Left kidney (tissue), 1 donor: ENCODE measurements at regions not wholly inside any gene's neighbourhood (a gene's known extent, or its start where the extent isn't known, plus 50 kb on each side); places are given as distances from the start of the nearest gene placed in this dataset.

Experiments
- DNase-seq: peaks from one replicate; pipeline ENCODE4 v3.0.0-alpha.2; 2013

GRCh38 chr14:94887591-94887990 lies 117.7 kb upstream of the GSC start:
- no peak for DNase-seq

- DNase-seq, result no peak
Measured at GRCh38 chr14:94886931-94887330, 117.0 kb upstream of the GSC start.

- no peak for DNase-seq
Measured at GRCh38 chr14:94885481-94886155, 115.7 kb upstream of the GSC start.

- DNase-seq, result no peak
Measured at GRCh38 chr14:94884616-94885230, 114.8 kb upstream of the GSC start.

- no peak for DNase-seq
Measured at GRCh38 chr14:94882401-94882800, 112.5 kb upstream of the GSC start.

GRCh38 chr14:94880876-94881275 lies 111.0 kb upstream of the GSC start:
- DNase-seq, result no peak

- no peak for DNase-seq
Measured at GRCh38 chr14:94880106-94880505, 110.2 kb upstream of the GSC start.

- no peak for DNase-seq
Measured at GRCh38 chr14:94879537-94879936, 109.6 kb upstream of the GSC start.

GRCh38 chr14:94876306-94876705 lies 106.4 kb upstream of the GSC start:
- no peak for DNase-seq

- no peak for DNase-seq
Measured at GRCh38 chr14:94875256-94875655, 105.3 kb upstream of the GSC start.

GRCh38 chr14:94868772-94869072 lies 98.8 kb upstream of the GSC start:
- DNase-seq, result no peak

GRCh38 chr14:94867946-94868771 lies 98.2 kb upstream of the GSC start:
- DNase-seq, result no peak

GRCh38 chr14:94867209-94867608 lies 97.3 kb upstream of the GSC start:
- no peak for DNase-seq

GRCh38 chr14:94864387-94865195 lies 94.7 kb upstream of the GSC start:
- DNase-seq, result peak; percentile 40

GRCh38 chr14:94863366-94863765 lies 93.5 kb upstream of the GSC start:
- no peak for DNase-seq

- no peak for DNase-seq
Measured at GRCh38 chr14:94857950-94858349, 88.0 kb upstream of the GSC start.

GRCh38 chr14:94853920-94854319 lies 84.0 kb upstream of the GSC start:
- no peak for DNase-seq

GRCh38 chr14:94850309-94851211 lies 80.6 kb upstream of the GSC start:
- no peak for DNase-seq

- no peak for DNase-seq
Measured at GRCh38 chr14:94844593-94845152, 74.8 kb upstream of the GSC start.

- DNase-seq, result no peak
Measured at GRCh38 chr14:94840467-94840866, 70.6 kb upstream of the GSC start.

GRCh38 chr14:94839348-94839747 lies 69.4 kb upstream of the GSC start:
- DNase-seq, result no peak
